Fibroblast of mammary gland (primary cell): ENCODE measurements at regions not wholly inside any gene's neighbourhood (a gene's known extent, or its start where the extent isn't known, plus 50 kb on each side); places are given as distances from the start of the nearest gene placed in this dataset.

Experiments used
- DNase-seq: peaks from one replicate; pipeline ENCODE4 v3.0.0-alpha.2; 2010; ENCODE audit warnings: low read depth
- H3K4me3 ChIP-seq: 2 replicates; pipeline ENCODE4 v1.5.1; 2011; ENCODE audit warnings: low read depth, mild to moderate bottlenecking, low read length, moderate library complexity; ENCODE audit not compliant: control insufficient read depth
- TF ChIP-seq, protein P1 (sequence below): conservative IDR thresholded peaks from 2 replicates; pipeline ENCODE4 v1.5.1; 2011; ENCODE audit warnings: low read depth, low read length, inconsistent platforms; ENCODE audit not compliant: control insufficient read depth, insufficient read depth

DNA sequence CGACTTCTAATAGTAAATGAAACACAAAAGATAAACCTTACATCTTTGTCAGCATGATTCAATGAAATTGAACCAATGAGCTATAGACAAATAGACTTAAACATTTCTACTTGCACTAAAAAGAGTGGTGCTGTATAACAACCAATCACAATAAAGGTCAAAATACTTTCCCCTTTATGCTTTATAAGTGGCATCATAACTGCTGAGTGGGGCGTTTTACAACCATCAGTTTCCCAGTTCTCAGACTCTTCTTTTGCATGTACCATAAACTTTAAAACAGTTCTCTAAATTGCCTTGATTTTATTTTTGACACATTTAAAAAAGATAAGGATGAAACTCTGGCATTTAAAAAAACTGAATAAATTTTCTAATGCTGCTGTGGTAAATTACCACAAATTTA is 356.2 kb downstream of the NNT start:
- TF ChIP-seq, protein P1, sequence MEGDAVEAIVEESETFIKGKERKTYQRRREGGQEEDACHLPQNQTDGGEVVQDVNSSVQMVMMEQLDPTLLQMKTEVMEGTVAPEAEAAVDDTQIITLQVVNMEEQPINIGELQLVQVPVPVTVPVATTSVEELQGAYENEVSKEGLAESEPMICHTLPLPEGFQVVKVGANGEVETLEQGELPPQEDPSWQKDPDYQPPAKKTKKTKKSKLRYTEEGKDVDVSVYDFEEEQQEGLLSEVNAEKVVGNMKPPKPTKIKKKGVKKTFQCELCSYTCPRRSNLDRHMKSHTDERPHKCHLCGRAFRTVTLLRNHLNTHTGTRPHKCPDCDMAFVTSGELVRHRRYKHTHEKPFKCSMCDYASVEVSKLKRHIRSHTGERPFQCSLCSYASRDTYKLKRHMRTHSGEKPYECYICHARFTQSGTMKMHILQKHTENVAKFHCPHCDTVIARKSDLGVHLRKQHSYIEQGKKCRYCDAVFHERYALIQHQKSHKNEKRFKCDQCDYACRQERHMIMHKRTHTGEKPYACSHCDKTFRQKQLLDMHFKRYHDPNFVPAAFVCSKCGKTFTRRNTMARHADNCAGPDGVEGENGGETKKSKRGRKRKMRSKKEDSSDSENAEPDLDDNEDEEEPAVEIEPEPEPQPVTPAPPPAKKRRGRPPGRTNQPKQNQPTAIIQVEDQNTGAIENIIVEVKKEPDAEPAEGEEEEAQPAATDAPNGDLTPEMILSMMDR = no peak
- DNase-seq = no peak
- no peak overlapping the region for H3K4me3 ChIP-seq

DNA sequence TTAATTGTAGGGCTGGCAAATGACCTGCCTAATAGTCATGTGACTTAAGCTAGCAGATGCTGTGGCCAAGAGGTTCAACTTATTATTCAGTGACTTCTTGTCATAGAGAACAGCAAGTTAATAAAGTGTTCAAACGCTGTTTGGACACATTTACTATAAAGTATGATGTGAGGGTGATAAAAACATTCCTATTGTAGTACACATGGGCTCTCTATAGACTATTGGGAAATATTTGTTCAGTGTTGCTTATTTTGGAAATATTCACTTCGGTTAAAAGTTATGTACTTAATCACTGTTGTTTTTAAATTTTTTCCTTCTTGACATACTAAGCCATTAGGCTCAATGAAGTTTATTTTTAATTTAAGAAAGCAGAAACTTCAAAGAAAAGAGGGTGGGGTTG is 345.0 kb downstream of the NNT start:
- DNase-seq = peak; percentile 68
- TF ChIP-seq, protein P1 = no peak
- H3K4me3 ChIP-seq = no peak overlapping the region

DNA sequence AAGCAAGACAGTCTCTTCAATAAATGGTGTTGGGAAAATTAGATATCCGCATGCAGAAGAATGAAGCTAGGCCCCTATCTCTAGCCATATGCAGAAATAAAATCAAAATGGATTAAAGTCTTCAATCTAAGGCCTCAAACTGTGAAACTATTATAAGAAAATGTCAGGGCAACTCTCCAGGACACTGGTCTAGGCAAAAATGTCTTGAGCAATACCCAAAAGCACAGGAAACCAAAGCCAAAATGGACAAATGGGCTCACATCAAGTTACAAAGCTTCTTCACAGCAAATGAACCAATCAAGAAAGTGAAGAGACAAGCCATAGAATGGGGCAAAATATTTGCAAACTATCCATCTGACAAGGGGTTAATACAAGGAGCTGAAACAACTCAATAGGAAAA is 338.8 kb downstream of the NNT start:
- no peak overlapping the region for H3K4me3 ChIP-seq
- DNase-seq = peak; percentile 8
- TF ChIP-seq, protein P1 = no peak

DNA sequence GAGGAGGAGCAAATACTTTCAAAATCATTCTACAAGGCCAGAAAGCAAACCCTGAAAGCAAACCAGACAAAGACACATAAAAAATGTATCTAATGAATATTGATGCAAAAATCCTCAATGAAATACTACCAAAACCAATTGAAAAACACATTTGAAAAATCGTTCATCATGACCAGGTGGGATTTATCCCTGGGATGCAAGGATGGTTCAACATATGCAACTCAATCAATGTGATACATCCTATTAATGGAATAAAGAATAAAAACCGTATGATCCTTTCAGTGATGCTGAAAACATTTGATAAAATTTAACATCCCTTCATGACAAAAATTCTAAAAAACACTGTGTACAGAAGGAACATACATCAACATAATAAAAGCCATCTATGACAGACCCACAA is 337.6 kb downstream of the NNT start:
- H3K4me3 ChIP-seq = no peak overlapping the region
- no peak for DNase-seq
- TF ChIP-seq, protein P1 = no peak

GRCh38 chr5:43926923-43927322 is 323.9 kb downstream of the NNT start:
- H3K4me3 ChIP-seq = no peak overlapping the region
- DNase-seq = no peak
- TF ChIP-seq, protein P1 = no peak

DNA sequence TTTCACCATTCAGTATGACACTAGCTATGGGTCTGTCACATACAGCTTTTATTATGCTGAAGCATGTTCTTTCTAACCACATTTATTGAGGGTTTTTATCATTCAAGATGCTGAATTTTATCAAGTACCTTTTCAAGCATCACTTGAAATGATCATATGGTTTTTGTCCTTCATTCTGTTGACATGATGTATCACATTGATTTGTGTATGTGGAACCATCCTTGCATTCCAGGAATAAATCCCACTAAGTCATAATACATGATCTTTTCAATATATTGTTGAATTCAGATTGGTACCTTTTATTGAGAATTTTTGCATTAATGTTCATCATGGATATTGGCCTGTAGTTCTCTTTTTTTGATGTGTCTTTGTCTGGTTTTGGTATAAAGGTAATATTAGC is 317.4 kb downstream of the NNT start:
- DNase-seq = no peak
- TF ChIP-seq, protein P1 = no peak
- H3K4me3 ChIP-seq = no peak overlapping the region

GRCh38 chr5:43917925-43918324 is 314.9 kb downstream of the NNT start:
- no peak for DNase-seq
- H3K4me3 ChIP-seq = no peak overlapping the region
- TF ChIP-seq, protein P1 = no peak
